NCI-H460 (cell line): ENCODE measurements at regions not wholly inside any gene's neighbourhood (a gene's known extent, or its start where the extent isn't known, plus 50 kb on each side); places are given as distances from the start of the nearest gene placed in this dataset.

Experiments
- DNase-seq: peaks from one replicate; pipeline ENCODE4 v3.0.0-alpha.2; 2016; ENCODE audit warnings: low read depth; ENCODE audit errors: extremely low read depth

- DNase-seq = no peak
These were observed 129.2 kb upstream of the SEC61G start for GRCh38 chr7:54888067-54888733.

GRCh38 chr7:54888734-54889082 lies 129.7 kb upstream of the SEC61G start:
- no peak for DNase-seq

- DNase-seq = peak; percentile 49
These were observed 120.9 kb upstream of the EGFR start for GRCh38 chr7:54897891-54898290.

GRCh38 chr7:54898659-54899340 lies 120.0 kb upstream of the EGFR start:
- DNase-seq = peak; percentile 19

- DNase-seq = no peak
These were observed 117.0 kb upstream of the EGFR start for GRCh38 chr7:54901840-54902239.

- DNase-seq = no peak
These were observed 114.7 kb upstream of the EGFR start for GRCh38 chr7:54904130-54904529.

- no peak for DNase-seq
These were observed 113.8 kb upstream of the EGFR start for GRCh38 chr7:54904986-54905385.

GRCh38 chr7:54906963-54907362 lies 111.9 kb upstream of the EGFR start:
- no peak for DNase-seq

GRCh38 chr7:54907981-54908380 lies 110.8 kb upstream of the EGFR start:
- no peak for DNase-seq

GRCh38 chr7:54908760-54909438 lies 109.9 kb upstream of the EGFR start:
- DNase-seq = no peak

- DNase-seq = no peak
These were observed 102.8 kb upstream of the EGFR start for GRCh38 chr7:54915870-54916598.

- no peak for DNase-seq
These were observed 101.0 kb upstream of the EGFR start for GRCh38 chr7:54917613-54918391.

- no peak for DNase-seq
These were observed 97.7 kb upstream of the EGFR start for GRCh38 chr7:54921116-54921515.

GRCh38 chr7:54931532-54931931 lies 87.3 kb upstream of the EGFR start:
- no peak for DNase-seq

GRCh38 chr7:54932818-54933543 lies 85.8 kb upstream of the EGFR start:
- peak; percentile 16 for DNase-seq

GRCh38 chr7:54933643-54934042 lies 85.2 kb upstream of the EGFR start:
- DNase-seq = no peak

- no peak for DNase-seq
These were observed 78.1 kb upstream of the EGFR start for GRCh38 chr7:54940748-54941147.

- no peak for DNase-seq
These were observed 74.6 kb upstream of the EGFR start for GRCh38 chr7:54944179-54944578.

GRCh38 chr7:54946271-54946670 lies 72.5 kb upstream of the EGFR start:
- DNase-seq = no peak

- no peak for DNase-seq
These were observed 72.1 kb upstream of the EGFR start for GRCh38 chr7:54946764-54947163.
